NCI-H82 (cell line): ENCODE measurements at regions not wholly inside any gene's neighbourhood (a gene's known extent, or its start where the extent isn't known, plus 50 kb on each side); places are given as distances from the start of the nearest gene placed in this dataset.
"Not testable (repeated sequence)": the region's sequence is repeated elsewhere in the genome, so short reads cannot be mapped to it uniquely, and the experiment has no call there.

ENCODE experiments used
- DNase-seq: peaks from one replicate; lab custom pipeline; 2025; lab: John Stamatoyannopoulos, UW

GRCh38 chr2:66103581-66103980 is 331.3 kb upstream of the MEIS1 start:
- no peak for DNase-seq

DNA sequence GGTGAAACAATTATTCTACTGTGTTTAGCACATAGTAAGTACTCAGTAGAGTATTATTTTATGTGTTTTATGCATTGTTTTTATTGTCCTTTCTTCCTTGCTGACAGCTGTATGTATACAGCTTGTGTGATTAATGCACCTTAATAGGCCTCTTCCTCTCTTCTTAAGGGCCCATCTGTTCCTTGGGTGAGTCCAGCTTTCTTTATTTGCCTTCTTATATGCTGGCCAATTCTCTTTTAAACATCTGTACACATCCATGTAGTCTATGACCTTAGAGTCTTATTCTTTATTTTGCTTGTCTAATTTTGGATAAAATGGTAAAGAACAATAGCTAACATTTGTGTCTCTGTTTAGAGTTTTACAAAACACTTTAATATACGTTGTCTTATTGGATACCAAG is 333.7 kb upstream of the MEIS1 start:
- DNase-seq: peak; percentile 71

DNA sequence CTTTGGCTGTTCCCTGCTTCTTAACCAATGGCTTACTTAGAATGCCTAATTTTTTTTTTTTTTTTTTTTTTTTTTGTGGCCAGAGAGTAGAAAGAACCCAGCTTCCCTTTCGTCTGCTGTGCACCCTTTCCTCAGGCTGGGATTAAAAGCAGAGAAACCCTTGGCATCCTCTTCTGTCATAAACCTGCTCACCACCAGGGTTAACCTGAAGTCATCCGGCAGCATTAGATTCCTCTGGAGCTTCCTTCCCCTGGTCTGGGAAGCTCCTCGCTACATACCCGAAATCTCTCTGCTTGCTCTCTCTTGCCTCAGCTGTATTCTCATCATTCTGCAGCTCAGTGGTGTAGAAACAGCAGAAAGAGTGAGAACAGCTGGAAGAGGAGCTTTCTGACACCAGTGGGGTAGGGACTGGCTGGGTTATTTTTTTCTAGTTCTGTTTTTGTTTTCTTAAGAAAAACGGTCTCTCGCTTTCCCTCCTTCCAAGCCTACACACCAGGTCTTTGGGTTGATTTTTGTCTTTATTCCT is 339.0 kb upstream of the MEIS1 start:
- DNase-seq: peak; percentile 25

GRCh38 chr2:66094689-66095088 is 340.2 kb upstream of the MEIS1 start:
- not testable (repeated sequence) for DNase-seq

GRCh38 chr2:66093371-66093770 is 341.6 kb upstream of the MEIS1 start:
- no peak for DNase-seq

DNA sequence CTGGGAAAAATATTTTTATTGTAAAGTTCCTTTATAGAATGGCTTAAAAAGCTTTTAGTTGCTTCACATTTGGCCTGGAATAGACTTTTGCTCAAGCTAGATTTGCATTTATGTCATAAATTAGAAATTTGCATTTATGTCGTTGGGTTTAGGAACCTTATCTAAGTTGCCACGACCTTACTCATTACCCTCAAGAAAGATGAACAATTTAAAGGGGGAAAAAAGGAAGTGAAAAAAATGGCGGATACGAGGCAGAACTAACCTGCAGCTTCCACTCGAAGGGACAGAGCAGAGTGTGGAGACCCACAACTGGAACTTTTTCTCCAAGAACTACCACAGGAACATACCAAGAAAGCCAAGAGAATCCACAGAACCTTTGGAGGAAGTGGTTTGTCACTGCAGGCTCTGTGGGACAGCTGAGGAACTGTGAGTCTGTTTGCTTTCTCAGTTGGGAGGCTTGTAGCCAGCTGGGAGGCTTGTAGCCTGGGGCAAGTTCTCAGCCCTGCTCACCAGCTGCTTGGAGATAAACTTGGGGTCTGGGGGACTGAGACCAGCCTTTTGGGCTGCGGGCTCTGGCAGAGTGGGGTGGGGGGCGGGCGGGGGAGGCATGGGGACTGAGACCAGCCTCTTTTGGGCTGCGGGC is 349.9 kb upstream of the MEIS1 start:
- no peak for DNase-seq

GRCh38 chr2:66082581-66082980 is 352.3 kb upstream of the MEIS1 start:
- no peak for DNase-seq

DNA sequence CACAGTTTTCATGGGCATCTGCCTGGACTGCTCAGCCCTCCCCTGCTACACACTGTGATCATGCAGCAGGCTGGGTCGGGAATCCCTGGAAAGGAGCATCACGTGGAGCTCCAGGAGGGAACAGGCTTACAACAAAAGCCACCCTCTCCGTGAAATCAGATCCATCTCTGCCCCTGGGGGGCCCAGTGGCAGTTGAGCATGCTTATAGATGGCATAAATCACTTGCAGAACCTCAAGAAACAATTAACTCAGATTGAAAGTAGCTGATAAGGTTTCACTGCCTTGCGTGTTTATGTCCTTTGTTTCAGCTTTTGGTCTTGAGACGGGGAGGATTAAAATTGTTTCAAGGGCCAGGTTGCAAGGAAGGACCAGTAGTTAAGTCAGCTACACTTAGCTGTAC is 354.8 kb upstream of the MEIS1 start:
- DNase-seq: peak; percentile 16

GRCh38 chr2:66073172-66073571 is 361.8 kb upstream of the MEIS1 start:
- DNase-seq: no peak

- DNase-seq: no peak
Observed at GRCh38 chr2:66070721-66071602, 364.0 kb upstream of the MEIS1 start.

GRCh38 chr2:66069937-66070720 is 364.8 kb upstream of the MEIS1 start:
- no peak for DNase-seq

DNA sequence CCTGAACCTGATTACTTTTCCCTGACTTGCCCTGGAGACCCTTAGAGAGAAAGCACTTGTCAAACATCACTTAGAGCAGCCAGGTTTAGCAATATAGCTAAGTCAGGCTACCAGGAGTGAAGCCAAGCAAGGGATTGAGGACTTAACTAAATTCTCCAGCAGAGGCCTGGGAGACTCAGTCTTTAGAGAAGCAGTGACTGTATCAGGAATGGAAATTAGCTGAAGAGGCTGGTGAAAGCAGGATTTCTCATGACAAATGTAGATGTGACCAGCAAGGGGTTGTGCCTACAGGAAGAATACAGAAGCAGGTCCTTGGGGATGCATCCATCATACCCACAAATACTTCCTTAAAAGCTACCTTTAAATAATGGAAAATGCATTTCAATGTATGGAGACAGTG is 368.9 kb upstream of the MEIS1 start:
- DNase-seq: no peak

DNA sequence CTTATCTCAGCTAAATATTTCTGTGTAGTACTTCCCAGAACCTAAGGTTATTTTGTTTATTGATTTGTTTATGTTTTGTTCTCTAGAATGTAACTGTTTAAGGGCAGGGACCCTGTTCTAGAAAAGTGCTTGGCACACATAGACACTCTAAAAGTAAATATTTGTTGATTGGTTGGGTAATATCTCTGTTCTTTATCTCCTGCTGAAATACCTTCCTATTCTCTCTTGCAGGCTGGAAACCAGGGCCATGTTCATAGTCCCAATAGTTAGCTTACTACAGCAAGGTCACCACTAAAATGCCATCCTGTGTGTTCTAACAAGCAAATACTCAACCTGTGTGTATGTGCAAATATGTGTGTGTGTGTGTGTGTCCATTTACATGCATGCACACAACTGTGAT is 375.6 kb upstream of the MEIS1 start:
- DNase-seq: no peak

DNA sequence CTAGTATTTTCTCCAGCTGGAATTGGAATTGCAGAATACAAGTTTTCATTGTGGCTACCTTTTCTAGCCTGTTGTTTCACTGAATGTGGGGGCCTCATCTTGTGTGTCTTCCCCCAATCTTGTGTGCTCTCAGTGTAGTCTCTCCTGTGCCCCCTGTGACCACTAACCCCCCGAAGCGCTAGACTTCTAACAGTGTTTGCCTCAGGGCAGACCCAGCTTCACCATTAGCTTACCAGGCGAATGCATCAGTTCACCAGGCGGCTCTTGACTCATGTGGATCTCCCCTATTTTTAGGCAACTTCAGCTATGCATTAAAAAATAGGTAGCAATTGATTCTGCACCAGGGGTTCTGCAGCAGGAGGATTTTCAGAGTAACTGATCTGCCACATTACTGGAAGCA is 376.2 kb upstream of the MEIS1 start:
- DNase-seq: no peak

GRCh38 chr2:66057844-66058243 is 377.1 kb upstream of the MEIS1 start:
- no peak for DNase-seq

DNA sequence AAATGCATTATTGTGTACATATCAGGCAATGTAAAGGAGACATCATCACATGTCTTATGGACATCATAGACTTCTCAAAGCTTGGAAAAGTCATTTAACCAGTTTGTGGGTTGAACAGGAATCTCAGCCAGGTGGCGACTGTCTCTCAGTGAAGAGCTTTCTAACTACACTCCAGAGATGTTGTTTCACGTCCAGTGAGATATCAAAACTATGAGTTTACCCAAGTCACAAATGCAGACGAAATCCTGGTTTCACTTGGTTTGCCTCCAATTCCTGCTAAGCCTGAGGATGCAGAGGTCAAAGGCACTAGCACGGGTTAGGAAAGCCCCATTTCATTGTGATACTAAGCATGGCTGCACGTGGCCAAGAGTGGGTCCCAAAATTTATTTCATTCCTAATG is 384.5 kb upstream of the MEIS1 start:
- DNase-seq: no peak

DNA sequence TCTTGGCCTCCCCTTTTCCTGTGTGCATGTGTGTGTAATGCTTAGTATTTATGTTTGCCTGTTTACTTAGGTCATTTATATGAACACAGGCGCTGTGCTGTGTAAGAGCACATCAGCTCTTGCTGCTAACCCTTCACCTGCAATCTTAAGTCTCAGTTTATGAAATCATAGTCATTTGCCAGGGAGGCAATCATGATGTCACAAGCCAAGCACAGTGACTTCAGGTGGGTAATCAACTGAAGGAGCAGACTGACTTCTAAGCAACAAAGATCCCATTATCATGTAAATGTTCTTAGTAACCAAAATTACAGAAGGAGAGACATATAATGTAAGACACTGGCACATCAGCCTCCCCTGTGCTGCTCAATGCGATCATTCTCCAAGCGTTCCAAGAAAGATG is 386.3 kb upstream of the MEIS1 start:
- DNase-seq: no peak

DNA sequence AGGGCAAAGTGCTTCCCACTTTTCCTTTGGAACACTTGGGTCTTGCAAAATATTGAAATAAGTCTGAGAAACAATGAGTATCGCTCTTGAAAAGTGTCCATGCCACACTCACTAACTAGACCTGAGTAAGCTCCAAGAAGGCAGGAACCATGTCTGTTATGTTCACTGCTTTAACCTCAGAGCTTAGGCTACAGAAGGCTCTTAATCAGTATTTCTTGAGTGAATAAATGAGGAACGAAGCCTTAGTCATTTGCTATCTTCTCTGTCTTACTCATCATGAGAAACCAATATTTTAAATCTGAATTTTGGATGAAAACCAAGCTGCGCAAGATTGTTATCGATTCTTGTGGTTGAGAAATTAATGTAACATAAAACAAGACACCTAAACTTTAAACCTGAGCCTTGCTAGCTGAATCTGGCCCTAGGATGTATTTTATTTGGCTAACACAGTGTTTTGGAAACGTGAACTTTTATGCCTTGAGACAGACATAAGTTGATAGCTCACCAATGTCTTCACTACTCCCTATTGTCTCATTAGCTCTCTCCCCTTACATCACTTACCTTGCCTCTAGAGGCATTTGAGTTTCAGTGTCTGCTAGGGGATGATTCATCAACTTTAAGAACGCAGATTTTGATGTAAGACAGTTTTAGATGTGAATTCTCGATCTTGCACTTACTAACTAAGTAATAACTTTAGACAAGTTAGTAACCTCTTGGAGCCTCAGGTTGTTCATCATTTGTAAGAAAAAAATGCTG is 392.8 kb upstream of the MEIS1 start:
- DNase-seq: no peak

- DNase-seq: peak; percentile 14
Observed at GRCh38 chr2:66036948-66037347, 398.0 kb upstream of the MEIS1 start.

GRCh38 chr2:66034467-66034866 is 400.5 kb upstream of the MEIS1 start:
- no peak for DNase-seq

DNA sequence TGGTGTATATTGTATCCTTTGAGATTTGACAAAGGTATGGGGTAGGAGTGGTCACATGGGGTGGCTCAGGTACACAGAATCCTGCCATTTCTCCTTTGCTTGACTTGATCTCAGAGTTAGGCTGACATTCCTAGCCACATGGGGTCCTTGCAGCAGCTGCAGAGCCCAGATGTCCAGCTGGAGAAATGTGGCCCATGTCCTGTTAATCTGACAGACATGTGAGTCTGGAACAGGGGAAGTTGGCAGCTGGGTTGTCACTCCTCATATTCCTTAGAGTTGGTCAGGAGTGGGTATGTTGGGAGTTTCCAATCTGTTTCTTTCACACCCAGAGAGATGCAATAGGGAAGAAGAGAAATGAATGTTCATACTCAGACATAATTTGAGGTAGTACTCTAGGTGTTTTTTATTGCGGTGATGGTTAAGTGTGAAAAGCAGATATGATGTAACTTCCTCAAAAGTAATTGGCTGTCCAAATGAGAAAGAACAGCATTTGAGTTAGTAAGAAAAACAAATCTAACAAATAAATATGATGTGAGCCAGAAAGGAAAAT is 402.6 kb upstream of the MEIS1 start:
- peak; percentile 4 for DNase-seq

DNA sequence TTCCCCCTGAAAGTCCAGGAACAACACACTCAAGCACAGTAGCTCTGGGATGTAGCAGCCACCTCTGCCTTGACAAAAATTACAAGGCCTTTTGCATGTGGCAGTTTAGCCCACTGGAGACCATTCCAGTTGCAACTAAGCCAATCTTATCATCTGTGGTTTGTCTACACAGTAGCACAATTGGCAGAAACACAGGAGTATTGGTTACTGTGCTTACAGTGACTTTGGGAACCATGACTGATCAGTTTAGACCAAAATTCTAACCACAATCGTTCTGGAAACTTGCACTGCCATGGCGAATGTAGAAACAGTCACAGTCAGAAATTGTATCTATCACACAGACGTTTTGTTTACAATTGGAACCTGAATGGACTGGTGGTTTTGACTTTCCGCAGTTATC is 403.7 kb upstream of the MEIS1 start:
- DNase-seq: no peak
